GM12878 (cell line): ENCODE measurements at regions not wholly inside any gene's neighbourhood (a gene's known extent, or its start where the extent isn't known, plus 50 kb on each side); places are given as distances from the start of the nearest gene placed in this dataset.

Experiments used
- ATF2 ChIP-seq: IDR thresholded peaks from 2 replicates; pipeline ENCODE4 v1.6.1; 2012; ENCODE audit warnings: low read length, inconsistent platforms
- CEBPB ChIP-seq, 2 experiments: fragments of 150-350 bp in 1 of 2; IDR thresholded peaks; 2 replicates each; pipeline ENCODE4 v1.6.1; 2012 to 2014; ENCODE audit warnings: low read depth in 2 of 2, low read length in 2 of 2, borderline replicate concordance in 1 of 2, inconsistent platforms in 1 of 2
- CREB1 ChIP-seq: IDR thresholded peaks from 2 replicates; pipeline ENCODE4 v1.6.1; 2012; ENCODE audit warnings: low read depth, mild to moderate bottlenecking, inconsistent platforms
- E4F1 ChIP-seq: fragments of 450-650 bp; IDR thresholded peaks from 2 replicates; pipeline ENCODE4 v1.6.1; 2018; ENCODE audit warnings: borderline replicate concordance, mild to moderate bottlenecking; ENCODE audit not compliant: partially characterized antibody
- HDAC6 ChIP-seq: fragments of 200-600 bp; sonication (generic); IDR thresholded peaks from one replicate; pipeline ENCODE4 v1.8.0; 2017; ENCODE audit warnings: antibody characterized with exemption; ENCODE audit not compliant: unreplicated experiment
- IKZF1 ChIP-seq: fragments of 450-650 bp; conservative IDR thresholded peaks from 2 replicates; pipeline ENCODE4 v1.6.1; 2017; ENCODE audit warnings: antibody characterized with exemption, mild to moderate bottlenecking
- MAX ChIP-seq: IDR thresholded peaks from 2 replicates; pipeline ENCODE4 v1.6.1; 2012; ENCODE audit warnings: low read depth, low read length, improper control_type of control experiment
- POLR2AphosphoS5 ChIP-seq: IDR thresholded peaks from 2 replicates; pipeline ENCODE4 v1.6.1; 2011; ENCODE audit warnings: mild to moderate bottlenecking, low read length, inconsistent platforms
- RCOR1 ChIP-seq: conservative IDR thresholded peaks from 2 replicates; pipeline ENCODE4 v1.6.1; 2012; ENCODE audit warnings: low read depth, low read length, improper control_type of control experiment
- ZBTB4 ChIP-seq: fragments of 450-650 bp; formaldehyde crosslinking; IDR thresholded peaks from 2 replicates; pipeline ENCODE4 v1.4.0; 2022; ENCODE audit warnings: mild to moderate bottlenecking, moderate library complexity
- ZNF687 ChIP-seq: fragments of 450-650 bp; IDR thresholded peaks from 2 replicates; pipeline ENCODE4 v1.6.1; 2017; ENCODE audit warnings: mild to moderate bottlenecking, moderate library complexity

GRCh38 chr12:87085286-87085685 lies 829.1 kb upstream of the MGAT4C start:
- no peak for TF ChIP-seq HDAC6
- TF ChIP-seq POLR2AphosphoS5: no peak
- TF ChIP-seq CEBPB (IDR thresholded peaks at IDR 0.05; ENCODE audit: borderline replicate concordance in 1 of 2, low read depth in 2 of 2, low read length in 2 of 2): no peak
- TF ChIP-seq E4F1: no peak
- no peak for TF ChIP-seq MAX
- no peak for TF ChIP-seq IKZF1
- no peak for TF ChIP-seq CREB1
- no peak for TF ChIP-seq ATF2
- TF ChIP-seq RCOR1: no peak
- TF ChIP-seq ZBTB4 (CRISPR knock-in tag): no peak
- no peak for TF ChIP-seq ZNF687
